Posterior cingulate gyrus (tissue), 11 donors: ENCODE measurements at regions not wholly inside any gene's neighbourhood (a gene's known extent, or its start where the extent isn't known, plus 50 kb on each side); places are given as distances from the start of the nearest gene placed in this dataset.
"Not testable (repeated sequence)": the region's sequence is repeated elsewhere in the genome, so short reads cannot be mapped to it uniquely, and the experiment has no call there.

Experiments used
- DNase-seq, 10 donors: peaks; one replicate each; pipeline versions ENCODE4 v3.0.0 to v3.0.0-alpha.2; 2020 to 2021; ENCODE audit warnings: mixed read lengths in 3 of 10
- intact Hi-C: fragments of 100-400 bp; cut with DNase I; formaldehyde crosslinking; loops from one replicate; pipeline ENCODE4 v1.15.1; 2023

- intact Hi-C loops, result no loop called here
- DNase-seq, result no peak
Observed at GRCh38 chr4:138646383-138646782, 369.2 kb upstream of the NOCT start.

DNA sequence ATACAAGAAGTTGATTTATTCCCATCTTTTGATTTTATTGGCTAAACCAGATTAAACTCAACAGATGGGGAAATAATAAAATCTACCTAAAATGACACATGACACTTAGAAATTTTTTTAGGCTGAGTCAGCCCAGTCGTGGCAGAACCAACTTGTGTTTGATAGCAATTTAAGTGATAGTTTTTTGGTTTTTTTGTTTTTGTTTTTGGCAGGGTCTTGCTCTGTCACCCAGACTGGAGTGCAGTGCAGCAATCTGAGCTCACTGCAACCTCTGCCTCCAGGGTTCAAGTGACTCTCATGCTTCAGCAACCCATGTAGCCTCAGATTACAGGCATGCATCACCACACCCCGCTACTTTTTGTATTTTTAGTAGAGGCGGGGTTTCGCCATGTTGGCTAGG, 370.3 kb upstream of the NOCT start:
- no peak for DNase-seq
- intact Hi-C loops, result no loop called here

- intact Hi-C loops, result no loop called here
- DNase-seq, result no peak
Observed at GRCh38 chr4:138644322-138644721, 371.3 kb upstream of the NOCT start.

- intact Hi-C loops, result no loop called here
- DNase-seq, result no peak
Observed at GRCh38 chr4:138643827-138644226, 371.8 kb upstream of the NOCT start.

DNA sequence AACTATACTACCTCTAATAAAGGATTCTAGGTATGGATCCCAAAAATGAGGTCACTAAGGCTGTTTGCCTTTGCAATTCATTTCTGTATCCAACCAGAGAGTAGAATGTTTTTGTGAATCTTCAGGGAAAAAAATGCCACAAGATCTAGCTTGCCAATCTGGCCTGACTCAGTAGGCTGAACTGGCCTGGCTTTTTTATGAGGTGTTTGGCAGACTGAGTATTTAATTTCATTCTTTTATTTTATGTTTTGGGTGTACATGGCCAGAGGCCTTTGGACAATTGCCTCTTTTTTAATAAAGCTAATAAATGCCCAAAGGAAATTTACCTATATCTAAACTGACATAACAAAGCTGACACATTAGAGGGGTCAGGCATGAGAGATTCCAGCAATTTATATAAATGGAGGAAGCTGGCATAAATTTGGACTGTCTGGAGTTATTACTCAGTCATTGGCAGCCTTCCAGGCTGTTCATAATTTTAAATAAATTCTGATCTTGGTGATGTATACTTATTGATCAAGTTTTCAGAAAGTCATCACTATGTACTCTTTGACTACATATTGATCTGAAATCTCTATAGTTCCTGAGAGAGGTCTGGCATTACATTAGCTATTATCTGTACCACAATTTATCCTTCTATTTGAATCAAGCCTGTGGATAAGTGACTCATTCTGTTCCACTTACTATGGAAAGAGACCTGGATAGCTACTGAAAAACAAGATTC, 376.4 kb upstream of the NOCT start:
- DNase-seq, result no peak
- intact Hi-C loops, result no loop called here

DNA sequence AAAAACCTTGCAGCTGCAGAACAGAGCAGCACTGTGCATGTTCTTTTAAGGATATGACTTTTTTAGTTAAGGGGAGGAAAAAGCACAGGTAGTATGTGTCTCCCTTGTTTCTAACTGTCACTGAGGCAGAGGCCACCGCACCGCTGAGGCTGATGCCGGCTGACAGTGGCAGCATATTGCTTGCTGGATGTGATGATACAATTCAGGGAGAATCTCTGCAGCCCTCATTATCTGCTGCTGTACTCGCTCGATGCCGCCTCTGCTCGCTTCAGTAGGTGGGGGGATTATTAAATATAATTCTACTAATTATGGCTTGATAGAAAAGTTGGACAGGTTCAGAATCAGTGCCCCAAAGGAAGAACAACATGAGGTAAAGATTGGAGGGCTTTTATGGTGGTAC, 378.8 kb upstream of the NOCT start:
- DNase-seq, result no peak
- intact Hi-C loops, result no loop called here

- DNase-seq, result no peak
- intact Hi-C loops, result no loop called here
Observed at GRCh38 chr4:138634915-138635314, 380.7 kb upstream of the NOCT start.

DNA sequence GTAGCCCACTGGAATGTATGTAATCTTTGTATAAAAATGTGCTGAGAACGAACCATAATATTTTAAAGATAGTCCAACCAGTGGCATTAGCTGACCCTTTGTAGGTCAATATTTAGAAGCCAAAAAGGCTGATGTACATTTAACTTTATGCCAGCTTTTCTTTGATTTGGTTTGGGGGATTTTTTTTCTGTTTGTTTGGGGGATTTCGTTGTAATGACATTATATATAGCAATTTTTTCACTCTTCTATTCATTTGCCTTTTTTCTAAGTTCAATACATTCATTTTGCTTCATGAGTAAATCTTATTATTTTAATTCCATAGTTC, 382.0 kb upstream of the NOCT start:
- DNase-seq, result no peak
- intact Hi-C loops, result no loop called here

GRCh38 chr4:138632856-138633579, 382.6 kb upstream of the NOCT start:
- intact Hi-C loops, result no loop called here
- no peak for DNase-seq

GRCh38 chr4:138630666-138631065, 384.9 kb upstream of the NOCT start:
- intact Hi-C loops, result no loop called here
- DNase-seq, result no peak

GRCh38 chr4:138629669-138630068, 385.9 kb upstream of the NOCT start:
- DNase-seq, result no peak
- intact Hi-C loops, result no loop called here

DNA sequence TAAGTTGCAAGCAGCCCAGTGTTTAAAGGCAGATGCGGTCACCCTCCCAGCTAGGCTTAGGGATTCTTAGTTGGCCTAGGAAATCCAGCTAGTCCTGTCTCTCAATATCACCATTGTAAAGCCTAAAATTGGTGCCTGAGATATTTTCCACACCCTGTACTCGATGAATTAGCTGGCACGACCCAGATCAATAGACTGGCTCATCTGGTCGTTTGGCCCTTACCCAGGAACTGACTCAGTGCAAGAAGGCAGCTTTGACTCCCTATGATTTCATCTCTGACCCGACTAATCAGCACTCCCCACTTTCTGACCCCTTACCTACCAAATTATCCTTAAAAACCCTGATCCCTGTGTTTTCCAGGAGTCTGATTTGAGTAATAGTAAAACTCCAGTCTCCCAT, 384.9 kb upstream of the SLC7A11 start:
- intact Hi-C loops, result no loop called here
- DNase-seq, result no peak

DNA sequence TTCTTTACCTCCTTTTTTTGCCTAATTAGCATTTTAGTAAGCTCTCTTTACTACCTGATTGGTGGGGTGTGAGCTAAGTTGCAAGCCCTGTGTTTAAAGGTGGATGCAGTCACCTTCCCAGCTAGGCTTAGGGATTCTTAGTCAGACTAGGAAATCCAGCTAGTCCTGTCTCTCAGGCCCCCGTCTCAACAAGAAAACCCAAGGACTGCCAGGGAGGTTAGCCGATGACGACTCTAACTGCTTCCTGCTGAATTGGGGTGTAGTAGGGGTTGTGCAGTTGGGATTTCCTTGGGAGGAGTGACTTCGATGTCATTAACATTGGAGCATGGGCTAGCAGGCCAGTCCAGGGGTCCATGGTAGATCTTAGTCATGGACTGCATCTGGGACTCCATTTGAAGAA, 380.2 kb upstream of the SLC7A11 start:
- DNase-seq, intact Hi-C loops: not testable (repeated sequence)

DNA sequence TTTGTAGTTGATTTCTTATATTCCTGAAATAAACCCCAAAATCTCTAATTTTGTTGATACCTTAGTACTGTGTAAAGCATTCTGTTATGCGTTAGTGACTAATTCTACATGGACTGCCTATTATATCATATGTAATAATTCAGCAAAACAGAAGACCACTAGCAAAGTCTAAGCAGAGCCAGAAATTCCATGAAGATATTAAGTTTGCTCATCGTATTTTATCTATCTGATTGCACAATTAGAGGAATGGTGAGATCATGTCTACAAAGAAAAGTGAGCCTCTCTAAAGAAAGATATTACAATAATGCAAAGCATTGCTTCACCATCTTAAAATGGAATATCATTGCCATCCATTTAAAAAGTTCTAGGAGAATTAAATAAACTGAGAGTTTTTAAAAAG, 374.6 kb upstream of the SLC7A11 start:
- intact Hi-C loops, result no loop called here
- no peak for DNase-seq

DNA sequence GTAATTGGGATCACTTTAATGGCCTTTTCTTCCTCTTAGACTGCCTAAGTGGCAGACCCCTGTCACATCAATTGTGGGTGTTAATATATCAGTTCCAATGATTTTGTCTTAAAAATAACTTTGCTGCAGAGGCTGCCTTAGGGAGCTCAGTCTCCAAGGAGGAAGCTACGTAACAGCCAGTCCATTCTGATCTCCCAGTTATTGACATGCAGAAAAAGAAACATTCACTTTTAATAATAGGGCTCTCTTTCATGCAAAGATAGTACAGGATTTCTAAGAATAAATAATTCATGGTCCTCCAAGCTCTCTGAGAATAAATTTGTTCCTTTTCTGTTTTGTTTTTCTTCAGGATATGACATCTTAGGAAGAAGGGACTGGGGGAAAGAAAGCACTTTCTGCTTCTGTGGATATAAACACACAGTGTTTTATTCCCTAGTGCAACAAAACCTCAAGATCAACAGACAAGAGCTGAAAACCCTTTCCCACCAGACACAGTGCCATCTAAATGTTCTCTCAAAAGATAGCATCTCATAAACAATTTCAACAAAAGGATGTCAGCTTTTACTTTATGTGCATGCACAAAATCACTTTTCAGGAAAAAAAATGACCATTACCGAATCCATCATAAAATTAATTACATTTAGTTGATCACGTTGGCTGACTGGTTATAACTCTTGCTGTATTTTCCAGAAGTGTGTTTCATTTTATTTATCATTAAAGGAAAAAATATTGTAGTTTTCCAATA, 372.4 kb upstream of the SLC7A11 start:
- DNase-seq, result no peak
- intact Hi-C loops, result no loop called here

DNA sequence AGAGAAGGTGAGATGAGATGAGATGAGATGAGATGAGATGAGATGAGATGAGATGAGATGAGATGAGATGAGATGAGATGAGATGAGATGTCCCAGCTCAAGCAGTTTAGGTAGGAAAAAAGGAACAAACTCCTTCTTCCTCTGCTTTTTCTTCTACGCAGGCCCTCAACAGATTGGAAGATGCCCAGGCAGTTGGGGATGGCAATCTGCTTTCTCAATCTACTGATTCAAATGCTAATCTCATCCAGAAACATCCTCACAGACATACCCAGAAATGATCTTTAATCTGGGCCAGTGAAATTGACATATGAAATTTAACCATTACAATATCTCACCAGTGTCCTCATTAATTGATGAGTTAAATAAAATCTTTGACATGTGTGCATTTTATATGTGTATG, 370.3 kb upstream of the SLC7A11 start:
- intact Hi-C loops, result no loop called here
- no peak for DNase-seq

DNA sequence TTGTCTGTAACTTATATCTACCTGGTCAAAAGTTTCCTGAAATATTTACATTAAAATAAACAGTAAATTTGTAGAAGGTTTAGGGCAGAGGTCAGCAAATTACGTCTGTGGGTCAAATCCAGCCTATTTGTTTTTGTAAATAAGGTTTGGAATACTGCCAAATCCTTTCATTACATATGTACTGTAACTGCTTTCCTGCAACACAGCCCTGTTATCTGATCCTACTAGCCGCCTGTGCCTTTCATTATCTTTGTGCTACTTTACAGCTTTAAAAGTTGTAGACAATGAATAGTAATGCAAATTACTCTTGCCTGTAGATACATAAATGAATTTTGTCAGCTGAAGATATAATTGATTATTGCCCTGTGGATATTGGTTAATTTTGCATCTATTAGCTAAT, 369.6 kb upstream of the SLC7A11 start:
- intact Hi-C loops, result no loop called here

DNA sequence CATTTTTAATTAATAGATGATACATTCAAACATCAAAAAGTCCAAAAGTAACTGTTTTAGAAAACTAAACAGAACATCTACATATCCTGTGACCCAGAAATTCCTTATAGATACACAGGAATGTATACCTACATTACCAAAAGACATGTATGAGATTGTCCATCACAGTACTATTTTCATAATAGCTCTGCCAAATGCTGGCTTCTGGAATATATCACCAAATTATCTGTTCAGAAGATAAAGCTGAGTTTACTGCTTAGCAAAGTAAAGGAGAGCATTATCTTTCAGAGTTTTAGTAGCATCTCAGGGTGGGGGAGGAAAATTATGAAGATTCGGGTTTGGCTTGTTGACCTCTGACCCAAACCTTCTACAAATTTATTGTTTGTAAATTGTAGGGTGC, 368.9 kb upstream of the SLC7A11 start:
- intact Hi-C loops, result no loop called here
- DNase-seq, result no peak

More for the DNA sequence above, 369.6 kb upstream of the SLC7A11 start:
- DNase-seq, result no peak

DNA sequence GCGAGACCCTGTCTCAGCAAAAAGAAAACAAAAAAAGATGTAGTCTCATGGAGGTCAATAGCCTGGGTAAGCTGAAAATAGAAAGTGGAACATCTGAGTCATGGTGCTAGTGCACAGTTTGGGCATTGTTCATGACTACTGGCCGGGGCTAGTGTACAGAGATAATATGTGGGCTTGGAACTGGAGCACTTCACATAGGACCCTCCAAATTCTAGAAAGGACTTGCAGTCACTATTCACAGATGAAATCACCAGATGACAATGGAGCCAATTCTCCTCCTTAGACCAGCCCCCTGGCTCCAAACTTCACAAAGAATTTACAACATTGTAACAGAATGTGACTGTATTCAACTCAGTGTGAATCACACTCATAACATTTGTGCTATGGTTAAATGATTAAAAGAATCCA, 367.8 kb upstream of the SLC7A11 start:
- intact Hi-C loops, result no loop called here
- no peak for DNase-seq

GRCh38 chr4:138604556-138604955, 362.4 kb upstream of the SLC7A11 start:
- intact Hi-C loops, result no loop called here
- DNase-seq, result no peak

DNA sequence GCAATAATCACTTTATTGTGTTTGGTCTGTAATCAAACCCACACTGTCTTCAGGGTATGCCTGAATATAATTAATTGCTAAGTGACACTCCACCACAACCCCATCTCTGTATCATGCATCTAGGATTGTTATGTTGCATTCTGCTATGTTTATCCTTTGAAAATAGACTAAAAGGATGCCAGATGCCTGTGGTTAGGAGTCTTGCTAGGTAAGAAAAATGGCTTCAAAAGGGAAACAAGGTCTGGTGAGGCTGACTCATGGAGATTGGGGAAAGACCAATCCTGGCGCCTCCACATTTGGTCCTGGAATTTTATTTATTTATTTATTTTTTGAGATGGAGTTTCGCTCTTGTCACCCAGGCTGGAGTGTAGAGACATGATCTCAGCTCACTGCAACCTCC, 360.5 kb upstream of the SLC7A11 start:
- no peak for DNase-seq
- intact Hi-C loops, result no loop called here

- no peak for DNase-seq
- intact Hi-C loops, result no loop called here
Observed at GRCh38 chr4:138599965-138600364, 357.8 kb upstream of the SLC7A11 start.
